ENCODE measurements at regions not wholly inside any gene's neighbourhood (a gene's known extent, or its start where the extent isn't known, plus 50 kb on each side); places are given as distances from the start of the nearest gene placed in this dataset.

GRCh38 chr9:80867731-80868130, 821.6 kb downstream of the TLE1 start:
- Histone ChIP-seq H3K9me1 (ENCODE audit: control insufficient read depth, insufficient read depth, low read length) (no peaks in the 10 kb centered on the region), H3K4me2 (ENCODE audit: insufficient read depth, low read length) (no peak overlapping the region), H3K4me1 (replicated peaks in 1 of 2; ENCODE audit: control insufficient read depth in 2 of 2, insufficient read depth in 2 of 2, low read length in 2 of 2) (no peaks in the 10 kb centered on the region), H3K9ac (ENCODE audit: insufficient read depth in 1 of 2, low read depth in 2 of 2, low read length in 2 of 2) (no peak overlapping the region), H3K27ac (ENCODE audit: extremely low read depth, low read depth, low read length) (no peak overlapping the region), H3K79me2 (ENCODE audit: control insufficient read depth, insufficient read depth, low read length) (no peaks in the 10 kb centered on the region), H3K36me3 (ENCODE audit: control insufficient read depth, insufficient read depth, low read length) (no peaks in the 10 kb centered on the region), H3K9me3 (replicated peaks; ENCODE audit: control insufficient read depth, insufficient read depth, low read depth, low read length) (no peaks in the 10 kb centered on the region), H4K20me1 (replicated peaks; ENCODE audit: control insufficient read depth, insufficient read depth, low read length) (no peaks in the 10 kb centered on the region), H2AFZ (ENCODE audit: low read depth, low read length) (no peak overlapping the region), H3K4me3 (no peak overlapping the region), H3K27me3 (ENCODE audit: control insufficient read depth in 2 of 2, insufficient read depth in 2 of 2, low read length in 2 of 2) (no peaks in the 10 kb centered on the region)
- FAIRE-seq (no peak), DNase-seq (ENCODE audit: extremely low read depth in 1 of 4, low spot score in 3 of 4) (no peak), ATAC-seq (no peak)
- intact Hi-C loops (cut with micrococcal nuclease): no loop called here
- CTCF ChIA-PET (ENCODE audit: low intra/inter-chr PET ratio): no interaction called here
- TF ChIP-seq NFIX (CRISPR knock-in tag; IDR thresholded peaks at IDR 0.05; ENCODE audit: low read depth) (no peak), ZNF699 (CRISPR knock-in tag; IDR thresholded peaks at IDR 0.05; ENCODE audit: insufficient replicate concordance) (no peak), KAT8 (IDR thresholded peaks at IDR 0.05; ENCODE audit: low read depth) (no peak), ZNF133 (CRISPR knock-in tag; IDR thresholded peaks at IDR 0.05) (no peak), MCM7 (IDR thresholded peaks at IDR 0.05) (no peak), CBX2 (IDR thresholded peaks at IDR 0.05; ENCODE audit: insufficient read depth, low read length, poor library complexity, severe bottlenecking) (no peak), ZBTB34 (CRISPR knock-in tag; IDR thresholded peaks at IDR 0.05) (no peak), CREB5 (CRISPR knock-in tag; IDR thresholded peaks at IDR 0.05) (no peak), ADNP (tag; IDR thresholded peaks at IDR 0.05) (no peak), TCF7L2 (IDR thresholded peaks at IDR 0.05; ENCODE audit: low read depth, low read length) (no peak), POLR2AphosphoS5 (IDR thresholded peaks at IDR 0.05; ENCODE audit: control insufficient read depth, insufficient read depth, low read depth, low read length) (no peak)
- no TSS peak for BruUV-seq (replicated peaks)
- POLR2A ChIA-PET: no interaction called here
- in situ Hi-C loops (cut with MboI): no loop called here
